GM23248 (cell line): ENCODE measurements at regions not wholly inside any gene's neighbourhood (a gene's known extent, or its start where the extent isn't known, plus 50 kb on each side); places are given as distances from the start of the nearest gene placed in this dataset.

Experiments
- EZH2 ChIP-seq: fragments of 200-600 bp; sonication (generic); IDR thresholded peaks from 2 replicates; pipeline ENCODE4 v1.6.1; 2018; ENCODE audit warnings: antibody characterized with exemption, mild to moderate bottlenecking; ENCODE audit not compliant: insufficient read depth, poor library complexity, severe bottlenecking
- EZH2phosphoT487 ChIP-seq: fragments of 200-600 bp; sonication (generic); IDR thresholded peaks from 2 replicates; pipeline ENCODE4 v1.6.1; 2018; ENCODE audit warnings: antibody characterized with exemption, moderate library complexity, mild to moderate bottlenecking, low read depth; ENCODE audit not compliant: insufficient read depth

- TF ChIP-seq EZH2 (no peak), EZH2phosphoT487 (no peak)
Measured at GRCh38 chr11:109968299-109968698, 124.9 kb upstream of the ZC3H12C start.
